ENCODE measurements at regions not wholly inside any gene's neighbourhood (a gene's known extent, or its start where the extent isn't known, plus 50 kb on each side); places are given as distances from the start of the nearest gene placed in this dataset.

GRCh38 chr3:148162132-148162531, 535.6 kb upstream of the AGTR1 start:
- DNase-seq (ENCODE audit: low spot score): no peak

GRCh38 chr3:148168347-148168746, 529.4 kb upstream of the AGTR1 start:
- DNase-seq (ENCODE audit: low spot score): no peak

- DNase-seq (ENCODE audit: low spot score): no peak
These were observed 523.9 kb upstream of the AGTR1 start for GRCh38 chr3:148173851-148174250.

GRCh38 chr3:148175214-148175613, 522.5 kb upstream of the AGTR1 start:
- no peak for DNase-seq (ENCODE audit: low spot score)

DNA sequence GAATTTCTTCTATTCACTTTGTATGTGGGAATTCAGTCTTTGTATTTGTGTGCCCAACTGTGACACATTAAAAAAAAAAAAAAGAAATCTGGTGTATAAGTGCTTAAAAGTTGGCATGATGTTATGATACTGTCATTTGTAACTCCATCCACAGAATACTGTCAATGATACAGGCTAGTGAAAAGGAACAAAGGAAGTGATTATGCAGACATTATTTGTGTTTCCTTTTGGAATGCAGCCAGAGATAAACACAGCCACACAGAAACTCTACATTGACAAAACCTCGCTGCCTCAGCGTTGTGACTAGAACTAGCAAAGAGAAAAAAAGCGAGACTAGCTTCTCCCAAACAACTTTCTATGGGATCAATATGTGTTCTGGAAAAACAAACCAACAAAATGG, 519.2 kb upstream of the AGTR1 start:
- DNase-seq (ENCODE audit: low spot score): no peak

GRCh38 chr3:148184798-148185197, 512.9 kb upstream of the AGTR1 start:
- no peak for DNase-seq (ENCODE audit: low spot score)

DNA sequence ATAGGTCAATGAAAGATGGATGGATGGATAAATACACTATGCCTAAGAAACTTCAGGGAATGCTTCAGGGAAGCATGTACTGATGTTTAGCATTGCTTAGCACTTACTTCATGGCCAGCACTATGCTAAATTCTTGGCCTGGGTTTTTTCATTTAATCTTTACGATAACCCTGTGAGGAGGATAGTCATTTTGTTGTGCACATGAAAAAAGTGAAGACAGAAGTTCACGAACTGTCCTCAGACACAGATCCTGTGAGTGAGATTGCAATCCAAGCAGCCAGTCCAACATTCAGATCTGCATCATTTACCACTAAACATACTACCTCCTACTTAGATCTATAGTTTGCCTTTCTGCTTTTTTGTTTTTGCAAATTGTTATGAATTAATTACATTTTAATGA, 510.8 kb upstream of the AGTR1 start:
- no peak for DNase-seq (ENCODE audit: low spot score)

DNA sequence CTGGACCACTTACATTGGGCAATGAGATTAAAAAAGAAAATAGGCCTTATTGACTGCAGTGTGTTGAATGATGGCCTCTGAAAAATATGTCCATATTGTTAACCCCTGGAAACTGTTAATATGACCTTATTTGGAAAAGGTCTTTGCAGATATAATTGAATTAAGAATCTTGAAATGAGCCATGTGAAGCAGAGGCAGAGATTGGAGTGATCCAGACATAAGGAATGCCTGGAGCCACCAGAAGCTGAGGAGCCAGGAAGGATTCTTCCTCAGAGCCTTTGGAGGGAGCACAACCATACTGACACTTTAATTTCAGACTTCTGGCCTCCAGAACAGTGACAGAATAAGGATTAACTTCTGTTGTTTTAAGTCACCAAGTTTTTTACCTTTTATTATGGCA, 510.4 kb upstream of the AGTR1 start:
- DNase-seq (ENCODE audit: low spot score): no peak

GRCh38 chr3:148190441-148190990, 507.2 kb upstream of the AGTR1 start:
- DNase-seq (ENCODE audit: low spot score): no peak

DNA sequence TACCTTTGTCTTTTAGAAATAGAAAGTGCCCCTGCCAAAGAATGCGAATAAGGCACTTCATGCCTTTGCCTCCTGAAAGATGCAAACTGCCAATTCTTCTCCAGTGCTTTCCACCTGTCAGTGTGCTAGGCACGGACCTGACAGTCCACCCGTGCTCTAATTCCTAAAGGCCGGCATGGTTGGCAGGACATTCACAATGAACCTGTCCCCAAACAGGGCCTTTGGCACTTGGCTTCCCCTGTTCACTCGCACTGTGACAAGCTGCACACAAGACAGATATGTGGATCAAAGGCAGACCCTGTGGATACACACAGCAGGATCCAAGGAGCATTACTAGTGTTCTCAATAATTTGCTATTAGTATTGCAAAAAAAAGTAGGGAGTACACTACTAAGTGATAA, 505.7 kb upstream of the AGTR1 start:
- no peak for DNase-seq (ENCODE audit: low spot score)

DNA sequence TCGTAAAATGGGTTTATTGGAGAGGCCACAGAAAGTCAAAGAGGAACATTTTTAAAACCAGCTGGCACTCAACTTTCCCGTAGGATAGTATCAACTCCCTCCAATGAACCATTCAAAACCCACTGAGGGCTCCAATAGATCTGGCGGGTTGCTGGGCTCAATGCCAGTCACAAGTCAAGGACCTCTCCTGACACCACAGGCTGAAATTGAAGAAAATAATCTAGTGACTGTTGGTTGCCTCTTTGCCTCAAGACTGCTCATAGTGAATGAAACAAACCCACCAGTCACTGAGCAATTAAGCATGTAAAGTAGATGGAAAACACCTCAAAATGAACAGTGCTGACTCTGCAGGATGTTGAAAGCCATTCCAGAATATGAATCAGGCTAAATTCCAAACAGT, 500.6 kb upstream of the AGTR1 start:
- DNase-seq (ENCODE audit: low spot score): no peak

DNA sequence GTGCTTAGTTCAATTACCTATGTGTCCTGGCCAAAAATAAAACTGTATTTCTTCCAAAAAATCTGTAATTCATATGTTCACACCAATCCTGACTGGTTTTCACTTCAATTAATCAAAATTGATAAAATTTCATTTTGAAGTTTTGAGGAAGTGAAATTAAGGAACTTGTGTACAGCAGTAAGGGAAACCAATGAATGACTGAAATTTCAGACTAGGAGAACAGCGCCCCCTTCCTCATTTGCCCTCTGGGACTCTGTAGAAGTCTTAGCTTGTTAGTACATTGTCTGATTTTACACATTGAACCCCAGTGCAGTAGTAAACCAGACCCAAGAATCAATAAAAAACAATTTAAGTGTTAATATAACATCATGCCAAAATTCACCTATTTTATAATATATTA, 495.3 kb upstream of the AGTR1 start:
- no peak for DNase-seq (ENCODE audit: low spot score)

DNA sequence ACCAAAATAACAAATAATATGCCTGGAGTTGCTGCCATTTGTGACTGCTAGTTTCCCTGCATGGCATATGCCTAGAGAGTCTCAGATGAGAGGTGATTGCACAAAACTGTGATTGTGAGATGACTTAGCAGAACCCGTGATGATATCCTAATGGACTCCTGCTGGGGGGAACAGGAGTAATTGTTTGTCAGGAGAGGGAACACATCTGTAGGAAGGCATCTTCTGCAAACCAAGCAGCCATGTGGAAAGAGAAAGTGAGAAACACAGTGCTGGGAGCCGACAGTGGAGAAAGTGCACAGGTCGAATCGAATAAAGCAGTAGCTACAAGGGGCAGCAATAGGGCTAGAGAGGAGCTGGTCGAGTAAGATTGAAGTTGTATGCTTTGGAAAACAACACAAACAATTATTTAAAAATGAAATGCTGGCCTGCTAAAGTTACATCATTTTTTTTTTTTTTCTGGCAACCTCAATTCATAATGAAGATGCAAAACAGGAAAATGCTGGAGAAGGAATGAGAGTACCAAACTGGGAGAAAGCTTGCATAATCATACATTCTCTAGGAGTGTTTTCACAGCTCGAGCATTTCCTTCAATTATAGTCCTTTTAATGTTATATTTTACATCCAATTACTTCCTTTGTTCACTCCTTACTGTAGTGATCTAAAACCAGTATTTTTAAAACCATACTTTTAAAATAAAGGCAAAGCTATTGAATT, 494.2 kb upstream of the AGTR1 start:
- no peak for DNase-seq (ENCODE audit: low spot score)

DNA sequence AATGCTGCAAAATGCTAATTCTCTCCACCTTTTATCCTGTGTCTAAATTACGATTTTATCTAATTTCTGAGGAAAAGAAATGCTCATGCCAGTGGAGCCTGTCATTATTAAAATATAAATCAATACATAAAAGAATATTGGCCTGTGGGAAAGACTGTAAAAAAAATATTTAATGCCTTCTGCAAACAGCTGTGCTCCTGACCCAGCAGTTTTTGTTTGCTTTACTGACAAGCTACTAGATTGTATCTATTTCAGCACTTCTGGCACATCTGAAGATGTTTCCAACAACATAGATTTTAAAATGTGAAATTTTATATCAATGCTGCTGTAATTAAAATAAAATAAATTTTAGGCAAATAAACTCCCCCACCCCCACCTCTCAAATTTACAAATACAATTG, 493.6 kb upstream of the AGTR1 start:
- DNase-seq (ENCODE audit: low spot score): no peak

- DNase-seq (ENCODE audit: low spot score): no peak
These were observed 491.7 kb upstream of the AGTR1 start for GRCh38 chr3:148205977-148206376.

DNA sequence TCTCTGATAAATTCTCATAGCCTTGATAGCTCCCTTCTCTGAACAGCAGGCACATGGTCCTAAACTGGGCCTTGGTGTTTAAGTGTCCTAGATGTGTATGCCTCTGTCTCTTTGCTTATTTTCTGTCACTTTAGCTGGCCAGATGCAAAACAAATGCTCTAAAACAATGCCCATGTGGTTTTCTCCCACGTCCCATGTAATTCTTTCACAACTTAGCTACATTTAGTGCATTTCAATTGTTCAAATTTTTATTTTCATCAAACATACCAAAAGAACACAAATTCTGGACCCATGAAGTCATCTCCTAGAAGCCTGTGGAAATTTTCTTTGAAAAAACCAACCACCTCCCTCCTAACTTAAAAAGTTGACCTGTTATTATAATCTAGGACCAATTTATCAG, 491.3 kb upstream of the AGTR1 start:
- no peak for DNase-seq (ENCODE audit: low spot score)

GRCh38 chr3:148208975-148209374, 488.7 kb upstream of the AGTR1 start:
- no peak for DNase-seq (ENCODE audit: low spot score)

GRCh38 chr3:148211725-148212124, 486.0 kb upstream of the AGTR1 start:
- DNase-seq (ENCODE audit: low spot score): peak; percentile 8

GRCh38 chr3:148214705-148215104, 483.0 kb upstream of the AGTR1 start:
- no peak for DNase-seq (ENCODE audit: low spot score)

DNA sequence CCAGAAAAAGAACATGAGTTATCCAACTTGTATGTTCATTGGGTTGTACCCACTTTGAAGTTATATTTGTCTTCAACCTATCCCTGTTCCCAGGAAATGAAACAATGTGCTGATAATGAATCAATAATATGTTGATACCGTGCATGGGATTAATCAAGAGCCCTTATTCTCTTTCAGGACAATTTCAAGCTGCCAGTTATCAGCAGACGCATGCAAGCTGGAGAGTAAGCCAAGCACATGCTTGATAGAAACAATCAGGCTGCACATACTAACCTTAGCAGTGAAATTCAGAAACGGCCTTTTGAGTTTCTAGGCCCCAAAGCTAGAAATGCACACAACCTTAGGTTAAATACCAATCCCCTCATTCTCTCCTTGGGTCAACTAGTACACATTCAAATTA, 480.4 kb upstream of the AGTR1 start:
- DNase-seq (ENCODE audit: low spot score): no peak

- no peak for DNase-seq (ENCODE audit: low spot score)
These were observed 479.5 kb upstream of the AGTR1 start for GRCh38 chr3:148218222-148218621.

GRCh38 chr3:148219999-148220398, 477.7 kb upstream of the AGTR1 start:
- no peak for DNase-seq (ENCODE audit: low spot score)

DNA sequence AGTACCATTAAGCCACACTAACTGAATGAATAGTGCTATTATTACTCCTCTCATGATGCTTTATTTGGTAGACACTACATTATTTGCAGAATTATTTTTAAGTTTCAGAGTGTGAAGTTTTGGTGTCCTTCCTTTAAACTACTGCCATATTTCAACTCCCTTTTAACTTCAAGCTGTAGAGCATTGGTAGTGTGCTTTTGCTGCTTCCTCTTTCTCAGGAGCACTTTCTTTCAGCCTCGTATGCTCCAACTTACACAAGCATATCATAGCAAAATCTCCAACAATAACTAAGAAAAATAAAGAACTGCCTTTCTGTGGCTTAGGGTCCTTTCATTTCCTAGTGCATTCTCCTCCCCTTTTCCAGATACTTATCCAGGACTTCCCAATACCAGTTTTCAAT, 476.4 kb upstream of the AGTR1 start:
- DNase-seq (ENCODE audit: low spot score): no peak

GRCh38 chr3:148223266-148223665, 474.4 kb upstream of the AGTR1 start:
- DNase-seq (ENCODE audit: low spot score): no peak
